GM19238 (cell line): ENCODE measurements at regions not wholly inside any gene's neighbourhood (a gene's known extent, or its start where the extent isn't known, plus 50 kb on each side); places are given as distances from the start of the nearest gene placed in this dataset.

Experiments
- DNase-seq: peaks from one replicate; pipeline ENCODE4 v3.0.0; 2011; ENCODE audit warnings: low spot score; ENCODE audit not compliant: insufficient read length

DNA sequence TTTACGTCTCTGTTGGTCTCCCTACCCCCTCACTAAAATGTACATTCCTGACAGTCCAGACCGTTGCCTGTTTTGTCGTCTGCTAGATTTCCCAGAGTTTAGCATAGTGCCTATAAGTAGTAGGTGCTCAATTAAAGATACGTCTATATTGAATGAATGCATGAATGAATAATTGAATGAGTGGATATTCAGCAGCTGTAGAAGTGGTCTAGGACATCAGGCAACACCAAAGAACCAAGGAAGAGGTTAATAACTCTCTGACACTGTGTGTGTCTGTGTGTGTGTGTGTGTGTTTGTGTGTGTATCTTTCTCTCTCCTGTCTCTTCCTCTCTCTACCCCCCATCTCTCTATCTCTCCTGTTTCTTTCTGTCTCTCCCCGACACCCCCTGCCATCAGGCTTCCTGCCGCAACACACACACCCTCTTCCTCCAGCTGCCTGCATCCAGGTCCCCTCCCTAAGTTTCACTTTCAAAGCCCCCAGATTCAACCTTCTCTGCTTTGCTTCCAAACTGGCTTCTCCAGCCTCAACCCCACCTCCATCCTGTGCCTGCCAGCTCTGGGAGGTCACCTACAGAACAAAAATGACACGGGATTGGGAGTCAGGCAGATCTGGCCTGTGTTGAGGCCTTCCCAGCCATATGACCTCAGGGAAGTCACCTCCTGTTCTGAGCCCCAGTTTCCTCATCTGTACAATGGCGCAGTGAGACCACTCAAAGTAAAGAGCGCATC, 119.9 kb upstream of the NCOR2 start:
- DNase-seq, result no peak

GRCh38 chr12:124686370-124687173, 119.2 kb upstream of the NCOR2 start:
- no peak for DNase-seq

DNA sequence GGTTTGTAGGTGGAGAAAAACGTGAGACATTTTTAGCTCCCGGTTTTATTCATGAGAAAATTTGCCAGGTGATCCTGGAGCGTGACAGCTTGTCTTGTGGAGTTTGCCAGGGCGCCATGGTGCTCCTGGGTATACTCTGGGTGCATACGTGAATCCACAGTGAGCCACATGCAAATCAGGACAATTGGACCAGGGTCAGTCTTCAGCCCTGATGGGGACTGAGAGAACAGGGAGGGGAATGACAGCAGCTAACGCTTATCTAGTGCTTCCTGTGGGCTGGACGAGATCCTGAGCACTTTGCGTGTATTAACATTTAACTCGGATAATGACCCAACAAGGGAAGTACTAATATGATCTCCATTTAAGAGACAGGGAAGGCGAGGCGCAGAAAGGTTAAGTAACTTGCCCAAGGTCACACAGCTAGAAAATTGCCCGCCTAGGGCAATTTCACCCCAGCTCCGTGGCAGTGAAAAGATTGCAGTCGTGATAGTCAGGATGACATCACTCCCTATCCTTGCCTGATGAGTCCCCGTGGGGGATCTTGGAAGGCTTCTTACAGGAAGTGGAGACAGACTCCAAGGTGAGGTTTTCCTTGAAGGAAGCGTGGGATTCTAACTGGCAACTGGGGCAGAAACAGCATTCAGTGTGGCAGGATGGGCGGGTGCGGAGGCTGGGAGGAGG, 118.4 kb upstream of the NCOR2 start:
- DNase-seq, result no peak

- DNase-seq, result no peak
Observed at GRCh38 chr12:124684971-124685688, 117.7 kb upstream of the NCOR2 start.

GRCh38 chr12:124684496-124684895, 117.1 kb upstream of the NCOR2 start:
- DNase-seq, result no peak

DNA sequence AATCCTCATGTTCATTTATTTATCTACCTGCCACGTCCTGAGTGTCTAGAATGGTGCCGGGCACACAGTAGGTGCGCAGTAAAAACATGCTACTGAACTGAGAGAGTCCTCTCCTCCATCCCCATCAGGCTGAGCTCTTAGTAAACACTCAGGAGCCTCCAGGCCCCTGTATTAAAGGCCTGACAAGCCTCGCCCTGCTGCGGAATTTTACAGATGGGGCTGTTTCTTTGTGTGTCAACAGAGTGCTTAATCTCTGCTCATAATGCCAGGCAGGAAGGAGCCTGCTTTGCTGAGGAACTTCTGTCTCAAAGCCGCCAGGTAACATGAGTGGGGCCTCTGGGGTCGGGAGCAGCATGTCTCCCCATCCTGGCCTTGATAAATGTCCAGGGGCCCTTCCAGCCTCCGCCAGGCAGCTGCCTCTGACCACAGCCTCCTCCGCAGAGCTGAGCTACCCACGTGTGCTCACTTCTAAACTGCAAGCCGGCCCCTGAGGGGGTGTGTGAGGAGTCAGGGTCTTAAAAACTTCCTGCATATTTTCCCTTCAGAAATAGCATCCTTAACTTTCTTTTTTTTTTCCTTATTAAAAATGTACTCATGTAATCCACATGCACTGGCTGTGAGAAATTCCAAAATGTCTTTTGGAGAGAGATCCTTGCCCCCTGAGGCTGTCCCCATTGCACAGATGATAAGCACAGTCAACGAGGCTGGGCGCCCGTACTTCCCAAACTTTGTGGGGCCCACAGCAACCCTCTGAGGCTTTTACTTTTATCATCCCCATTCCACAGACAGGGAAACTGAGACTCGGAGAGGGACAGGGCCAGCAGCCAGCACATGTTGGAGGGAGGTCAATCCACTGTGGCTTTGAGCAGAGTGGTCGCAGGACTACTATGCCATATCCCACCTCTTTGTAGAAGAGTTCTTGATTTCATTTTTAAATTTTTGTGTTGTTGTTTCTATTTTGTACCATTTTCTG, 116.0 kb upstream of the NCOR2 start:
- DNase-seq, result no peak

GRCh38 chr12:124682425-124683151, 115.2 kb upstream of the NCOR2 start:
- no peak for DNase-seq

DNA sequence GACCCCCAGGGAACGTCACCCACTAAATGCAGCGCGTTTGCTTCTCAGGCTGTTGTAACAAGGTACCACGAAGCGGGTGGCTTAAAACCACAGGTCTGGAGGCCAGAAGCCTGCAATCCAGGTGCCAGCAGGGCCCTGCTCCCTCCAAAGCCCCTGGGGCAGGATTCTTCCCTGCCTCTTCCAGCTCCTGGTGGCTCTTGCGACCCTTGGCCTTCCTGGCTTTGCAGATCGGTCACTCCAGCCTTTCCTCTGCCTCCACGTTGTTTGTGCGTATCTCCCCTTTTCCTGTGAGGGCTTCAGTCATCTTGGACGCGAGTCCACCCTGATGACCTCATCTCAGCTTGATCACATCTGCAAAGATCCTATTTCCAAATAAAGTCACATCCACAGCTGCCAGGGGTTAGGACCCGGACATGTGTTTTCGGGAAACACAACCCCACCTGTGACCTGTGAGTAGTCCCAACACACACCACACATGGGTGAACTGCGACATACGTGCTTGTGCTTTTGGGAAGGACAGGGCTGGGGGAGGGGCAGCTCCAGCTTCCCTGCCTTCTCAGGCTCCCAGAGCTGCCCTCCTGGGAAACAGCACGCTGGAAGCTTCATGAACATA, 114.5 kb upstream of the NCOR2 start:
- no peak for DNase-seq

GRCh38 chr12:124680863-124681778, 113.7 kb upstream of the NCOR2 start:
- no peak for DNase-seq

GRCh38 chr12:124679533-124680371, 112.3 kb upstream of the NCOR2 start:
- DNase-seq, result no peak

DNA sequence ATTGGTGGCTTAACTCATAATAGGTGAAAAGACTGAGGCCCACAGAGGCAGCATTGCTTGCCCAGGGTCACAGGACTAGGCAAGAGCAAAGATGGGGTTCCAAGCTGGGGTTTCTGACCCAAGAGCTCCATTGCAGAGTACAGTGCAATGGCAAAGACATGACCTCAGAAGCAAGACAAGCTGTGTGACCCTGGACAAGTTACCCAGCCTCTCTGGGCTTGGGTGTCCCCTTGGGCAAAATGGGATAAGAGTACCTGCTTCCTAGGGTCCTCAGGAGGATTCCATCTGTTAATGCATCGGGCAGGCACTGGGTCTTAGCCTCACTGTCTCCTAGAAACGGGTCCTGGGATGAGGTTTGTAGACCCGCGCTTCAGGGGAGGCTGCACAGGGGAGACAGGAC, 111.6 kb upstream of the NCOR2 start:
- DNase-seq, result no peak

DNA sequence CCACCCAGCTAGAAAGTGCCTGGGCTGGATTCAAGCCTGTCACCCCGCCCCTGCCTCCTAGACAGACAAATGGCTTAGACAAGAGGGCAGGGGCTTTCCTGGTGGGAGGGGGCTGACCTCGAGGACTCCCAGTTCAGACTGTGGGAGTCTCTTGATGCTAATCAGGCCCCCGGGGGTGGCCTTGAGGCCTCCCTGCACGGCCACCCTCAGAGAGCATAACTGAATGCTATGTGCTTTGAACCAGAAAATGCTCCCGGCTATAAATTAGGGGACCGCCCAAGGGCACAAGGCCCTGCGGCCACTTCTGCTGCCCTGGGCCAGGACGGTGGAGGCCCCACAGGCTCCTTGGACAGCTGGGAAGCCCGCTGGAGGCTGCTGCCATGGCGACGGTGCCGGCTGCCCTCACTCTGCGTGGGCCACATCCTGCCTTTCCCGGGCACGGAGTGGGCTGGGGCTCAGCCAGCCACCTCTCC, 111.0 kb upstream of the NCOR2 start:
- DNase-seq, result no peak

GRCh38 chr12:124677552-124678356, 110.3 kb upstream of the NCOR2 start:
- DNase-seq, result no peak

GRCh38 chr12:124676714-124677462, 109.5 kb upstream of the NCOR2 start:
- no peak for DNase-seq

GRCh38 chr12:124675881-124676713, 108.7 kb upstream of the NCOR2 start:
- no peak for DNase-seq
